ENCODE measurements at regions not wholly inside any gene's neighbourhood (a gene's known extent, or its start where the extent isn't known, plus 50 kb on each side); places are given as distances from the start of the nearest gene placed in this dataset.

GRCh38 chr2:163515836-163516235, 220.0 kb downstream of the FIGN start:
- Histone ChIP-seq H3K36me3 (no peaks in the 10 kb centered on the region), H3K4me3 (no peak overlapping the region), H3K27ac (no peak overlapping the region), H3K27me3 (no peaks in the 10 kb centered on the region), H3K4me1 (no peaks in the 10 kb centered on the region), H3K9me3 (no peaks in the 10 kb centered on the region)
- TF ChIP-seq, protein P1, sequence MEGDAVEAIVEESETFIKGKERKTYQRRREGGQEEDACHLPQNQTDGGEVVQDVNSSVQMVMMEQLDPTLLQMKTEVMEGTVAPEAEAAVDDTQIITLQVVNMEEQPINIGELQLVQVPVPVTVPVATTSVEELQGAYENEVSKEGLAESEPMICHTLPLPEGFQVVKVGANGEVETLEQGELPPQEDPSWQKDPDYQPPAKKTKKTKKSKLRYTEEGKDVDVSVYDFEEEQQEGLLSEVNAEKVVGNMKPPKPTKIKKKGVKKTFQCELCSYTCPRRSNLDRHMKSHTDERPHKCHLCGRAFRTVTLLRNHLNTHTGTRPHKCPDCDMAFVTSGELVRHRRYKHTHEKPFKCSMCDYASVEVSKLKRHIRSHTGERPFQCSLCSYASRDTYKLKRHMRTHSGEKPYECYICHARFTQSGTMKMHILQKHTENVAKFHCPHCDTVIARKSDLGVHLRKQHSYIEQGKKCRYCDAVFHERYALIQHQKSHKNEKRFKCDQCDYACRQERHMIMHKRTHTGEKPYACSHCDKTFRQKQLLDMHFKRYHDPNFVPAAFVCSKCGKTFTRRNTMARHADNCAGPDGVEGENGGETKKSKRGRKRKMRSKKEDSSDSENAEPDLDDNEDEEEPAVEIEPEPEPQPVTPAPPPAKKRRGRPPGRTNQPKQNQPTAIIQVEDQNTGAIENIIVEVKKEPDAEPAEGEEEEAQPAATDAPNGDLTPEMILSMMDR (IDR thresholded peaks at IDR 0.05), result no peak
- no peak for TF ChIP-seq POLR2A (IDR thresholded peaks at IDR 0.05)
- no peak for DNase-seq
- intact Hi-C loops (cut with DNase I), result no loop called here

GRCh38 chr2:163505281-163505680, 230.5 kb downstream of the FIGN start:
- Histone ChIP-seq H3K27me3 (no peaks in the 10 kb centered on the region), H3K36me3 (no peaks in the 10 kb centered on the region), H3K4me1 (no peaks in the 10 kb centered on the region), H3K27ac (no peak overlapping the region), H3K9me3 (no peaks in the 10 kb centered on the region), H3K4me3 (no peak overlapping the region)
- 61 to 79% methylated on average over 3 of the region's 3 CpGs for WGBS, 2 donors
- intact Hi-C loops (cut with DNase I), result no loop called here
- DNase-seq, result no peak
- TF ChIP-seq POLR2A (IDR thresholded peaks at IDR 0.05), result no peak
- TF ChIP-seq, protein P1 (IDR thresholded peaks at IDR 0.05), result no peak

GRCh38 chr2:163493359-163494298, 242.2 kb downstream of the FIGN start:
- Histone ChIP-seq H3K9me3 (no peaks in the 10 kb centered on the region), H3K27me3 (no peaks in the 10 kb centered on the region), H3K36me3 (no peaks in the 10 kb centered on the region), H3K4me1 (no peaks in the 10 kb centered on the region), H3K4me3 (no peak overlapping the region), H3K27ac (no peak overlapping the region)
- no peak for DNase-seq
- 58 to 65% methylated on average over 13 of the region's 13 CpGs for WGBS, 2 donors
- no peak for TF ChIP-seq POLR2A (IDR thresholded peaks at IDR 0.05)
- TF ChIP-seq, protein P1 (IDR thresholded peaks at IDR 0.05), result no peak
- intact Hi-C loops (cut with DNase I), result no loop called here

GRCh38 chr2:163491850-163492249, 244.0 kb downstream of the FIGN start:
- no peak overlapping the region for H3K4me3 ChIP-seq
- H3K4me1 ChIP-seq, result no peaks in the 10 kb centered on the region
- H3K27ac ChIP-seq, result no peak overlapping the region
- TF ChIP-seq, protein P1 (IDR thresholded peaks at IDR 0.05), result no peak
- TF ChIP-seq POLR2A (IDR thresholded peaks at IDR 0.05), result no peak
- WGBS, 2 donors, result 54 to 79% methylated on average over 2 of the region's 2 CpGs
- H3K36me3 ChIP-seq, result no peaks in the 10 kb centered on the region
- no peaks in the 10 kb centered on the region for H3K9me3 ChIP-seq
- DNase-seq, result no peak
- no peaks in the 10 kb centered on the region for H3K27me3 ChIP-seq
- intact Hi-C loops (cut with DNase I), result no loop called here

GRCh38 chr2:163490281-163490680, 245.5 kb downstream of the FIGN start:
- TF ChIP-seq, protein P1 (IDR thresholded peaks at IDR 0.05), result no peak
- no peak for TF ChIP-seq POLR2A (IDR thresholded peaks at IDR 0.05)
- WGBS, 2 donors, result 59 to 73% methylated on average over 3 of the region's 3 CpGs
- no peaks in the 10 kb centered on the region for H3K36me3 ChIP-seq
- no peak overlapping the region for H3K4me3 ChIP-seq
- no peak for DNase-seq
- H3K4me1 ChIP-seq, result no peaks in the 10 kb centered on the region
- intact Hi-C loops (cut with DNase I), result no loop called here
- no peak overlapping the region for H3K27ac ChIP-seq
- H3K9me3 ChIP-seq, result no peaks in the 10 kb centered on the region
- H3K27me3 ChIP-seq, result no peaks in the 10 kb centered on the region

Data from esophagus squamous epithelium (tissue), 5 donors.